GM12865 (cell line): ENCODE measurements at regions not wholly inside any gene's neighbourhood (a gene's known extent, or its start where the extent isn't known, plus 50 kb on each side); places are given as distances from the start of the nearest gene placed in this dataset.

Source experiments
- DNase-seq: peaks from one replicate; pipeline ENCODE4 v3.0.0; 2010; ENCODE audit warnings: low read depth
- H3K4me3 ChIP-seq: 2 replicates; pipeline ENCODE4 v1.5.1; 2011; ENCODE audit warnings: mild to moderate bottlenecking, low read depth, low read length, control low read depth
- TF ChIP-seq, protein P1 (sequence below): IDR thresholded peaks from 2 replicates; pipeline ENCODE4 v1.5.1; 2011; ENCODE audit warnings: low read length, control low read depth, low read depth, inconsistent platforms; ENCODE audit not compliant: insufficient read depth; ENCODE audit errors: missing control alignments

DNA sequence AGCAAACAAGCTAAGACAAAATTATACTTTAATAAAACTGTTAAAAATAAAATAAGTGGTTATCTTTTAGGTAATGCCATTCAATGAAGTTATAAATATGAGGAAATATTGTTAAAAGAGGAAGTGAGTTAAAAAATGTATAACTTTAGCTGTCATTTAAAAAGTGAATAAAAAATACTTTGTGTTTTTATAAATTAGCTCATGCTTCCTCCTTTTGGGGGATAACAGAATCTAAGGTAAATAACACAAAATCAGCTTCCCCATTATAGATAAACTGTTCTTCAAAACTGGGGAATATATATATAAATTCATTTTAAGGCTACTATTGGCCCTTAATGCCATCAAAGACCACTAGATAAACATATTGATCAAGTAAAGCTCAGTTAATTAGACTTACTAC is 113.7 kb upstream of the AADACL2 start:
- TF ChIP-seq, protein P1, sequence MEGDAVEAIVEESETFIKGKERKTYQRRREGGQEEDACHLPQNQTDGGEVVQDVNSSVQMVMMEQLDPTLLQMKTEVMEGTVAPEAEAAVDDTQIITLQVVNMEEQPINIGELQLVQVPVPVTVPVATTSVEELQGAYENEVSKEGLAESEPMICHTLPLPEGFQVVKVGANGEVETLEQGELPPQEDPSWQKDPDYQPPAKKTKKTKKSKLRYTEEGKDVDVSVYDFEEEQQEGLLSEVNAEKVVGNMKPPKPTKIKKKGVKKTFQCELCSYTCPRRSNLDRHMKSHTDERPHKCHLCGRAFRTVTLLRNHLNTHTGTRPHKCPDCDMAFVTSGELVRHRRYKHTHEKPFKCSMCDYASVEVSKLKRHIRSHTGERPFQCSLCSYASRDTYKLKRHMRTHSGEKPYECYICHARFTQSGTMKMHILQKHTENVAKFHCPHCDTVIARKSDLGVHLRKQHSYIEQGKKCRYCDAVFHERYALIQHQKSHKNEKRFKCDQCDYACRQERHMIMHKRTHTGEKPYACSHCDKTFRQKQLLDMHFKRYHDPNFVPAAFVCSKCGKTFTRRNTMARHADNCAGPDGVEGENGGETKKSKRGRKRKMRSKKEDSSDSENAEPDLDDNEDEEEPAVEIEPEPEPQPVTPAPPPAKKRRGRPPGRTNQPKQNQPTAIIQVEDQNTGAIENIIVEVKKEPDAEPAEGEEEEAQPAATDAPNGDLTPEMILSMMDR, result no peak
- no peak overlapping the region for H3K4me3 ChIP-seq
- DNase-seq, result no peak

DNA sequence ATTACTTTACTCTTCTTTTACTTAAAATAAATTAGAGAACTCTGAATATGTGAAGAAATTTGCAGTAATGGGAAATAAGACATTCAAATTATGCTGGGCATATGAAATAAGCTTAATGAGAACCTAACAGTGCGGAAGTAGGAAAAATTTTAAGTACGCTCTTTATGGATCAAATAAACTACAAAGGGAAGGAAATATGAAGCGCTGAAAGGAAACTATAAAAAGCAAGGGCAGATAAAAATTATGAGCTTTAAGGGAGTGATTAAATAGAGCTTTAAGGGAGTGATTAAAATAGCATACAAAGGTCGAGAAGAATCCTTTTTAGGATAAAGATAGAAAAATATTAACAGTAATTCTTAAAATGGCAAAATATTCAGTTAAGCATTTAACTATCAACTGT is 118.3 kb upstream of the AADACL2 start:
- TF ChIP-seq, protein P1, result no peak
- DNase-seq, result no peak
- H3K4me3 ChIP-seq, result no peak overlapping the region

DNA sequence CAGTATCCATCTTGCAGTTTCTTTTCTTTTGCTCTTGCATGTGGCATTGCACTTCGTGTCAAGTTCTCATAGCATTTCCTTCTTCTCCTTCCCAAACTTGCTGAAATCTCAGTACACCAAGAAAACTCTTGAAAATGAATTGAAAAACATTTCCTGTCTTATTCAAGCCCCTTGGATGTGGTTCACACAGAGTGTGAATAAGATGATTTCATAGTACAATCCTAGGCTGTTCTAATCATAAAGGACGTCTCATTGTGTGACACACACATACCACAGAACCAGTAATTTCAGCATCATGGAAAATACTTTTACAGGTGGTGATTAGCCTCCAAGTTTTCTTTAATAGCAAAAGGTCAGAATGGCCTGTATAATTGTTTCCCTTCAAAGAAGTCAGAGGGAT is 121.6 kb upstream of the AADACL2 start:
- TF ChIP-seq, protein P1, result no peak
- H3K4me3 ChIP-seq, result no peak overlapping the region
- no peak for DNase-seq

DNA sequence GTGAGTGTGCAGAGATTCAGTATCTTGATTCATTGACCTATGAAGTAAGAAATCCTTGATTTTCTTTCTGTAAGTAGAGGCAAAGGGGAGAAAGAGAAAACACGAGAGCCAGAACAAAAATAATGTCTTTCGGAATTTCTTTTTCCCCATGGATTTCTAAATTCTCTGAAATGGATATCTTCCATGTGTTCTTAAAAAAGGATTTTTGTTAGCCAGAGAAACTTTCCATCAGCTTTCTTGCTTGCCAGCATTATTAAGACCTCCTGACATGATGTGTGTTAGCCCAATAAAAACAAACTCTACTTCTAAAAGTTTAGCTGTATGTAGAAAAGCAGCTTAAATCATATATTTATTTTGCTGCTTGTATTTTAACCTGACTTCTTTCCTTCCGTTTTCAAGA is 122.3 kb upstream of the AADACL2 start:
- DNase-seq, result no peak
- TF ChIP-seq, protein P1, result no peak
- H3K4me3 ChIP-seq, result no peak overlapping the region

DNA sequence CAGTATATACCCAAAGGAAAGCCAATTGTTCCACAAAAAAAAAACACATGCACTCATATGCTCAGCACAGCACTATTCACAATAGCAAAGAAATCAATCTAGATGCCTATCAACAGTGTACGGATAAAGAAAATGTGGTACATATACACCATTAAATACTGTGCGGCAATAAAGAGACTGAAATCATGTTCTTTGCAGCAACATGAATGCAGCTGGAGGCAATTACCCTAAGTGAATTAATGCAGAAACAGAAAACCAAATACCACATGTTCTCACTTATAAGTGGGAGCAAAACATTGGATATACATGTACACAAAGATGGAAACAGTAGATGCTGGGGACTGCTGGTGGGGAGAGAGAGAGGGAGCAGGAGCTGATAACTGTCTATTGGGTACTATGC is 124.2 kb upstream of the AADACL2 start:
- H3K4me3 ChIP-seq, result no peak overlapping the region
- DNase-seq, result no peak
- TF ChIP-seq, protein P1, result no peak

DNA sequence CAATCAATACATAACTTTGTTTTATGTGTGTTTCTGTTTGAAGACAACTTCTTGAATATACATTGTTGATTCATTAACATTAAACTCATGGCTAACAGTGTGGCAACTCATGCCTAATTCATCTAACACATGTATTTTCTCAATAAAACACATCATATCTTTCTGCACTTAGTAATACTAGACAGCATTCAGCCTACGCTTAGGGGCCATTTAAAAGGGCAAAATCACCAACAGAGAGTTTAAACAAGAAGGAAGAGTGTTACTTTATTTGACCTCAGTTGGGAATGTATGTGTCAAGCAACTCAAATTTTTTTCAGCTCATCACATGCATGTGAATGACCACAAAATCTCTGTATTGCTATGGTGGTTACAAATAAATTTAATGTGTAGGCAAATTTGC is 128.8 kb upstream of the AADACL2 start:
- TF ChIP-seq, protein P1, result no peak
- no peak for DNase-seq
- no peak overlapping the region for H3K4me3 ChIP-seq

DNA sequence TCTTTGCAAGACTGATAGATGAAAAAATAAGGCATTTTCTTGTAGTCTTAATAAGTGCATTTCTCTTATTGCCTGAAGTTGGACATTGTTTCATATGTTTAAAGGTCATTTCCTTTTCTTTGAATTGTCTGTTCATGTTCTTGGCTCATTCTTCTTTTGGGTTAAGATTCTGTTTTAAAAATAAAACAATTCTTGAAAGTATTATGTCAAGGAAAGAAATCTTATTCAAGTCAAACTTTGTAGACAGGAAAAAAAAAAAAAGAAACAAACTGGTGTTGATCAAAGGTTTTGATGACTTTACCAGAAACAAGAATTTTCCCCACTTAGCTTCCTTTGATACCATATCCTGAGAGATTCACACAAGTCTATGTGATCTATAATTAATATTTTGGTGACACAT is 132.9 kb upstream of the AADACL2 start:
- no peak for DNase-seq
- H3K4me3 ChIP-seq, result no peak overlapping the region
- TF ChIP-seq, protein P1, result no peak
